Panc1 (cell line): ENCODE measurements at regions not wholly inside any gene's neighbourhood (a gene's known extent, or its start where the extent isn't known, plus 50 kb on each side); places are given as distances from the start of the nearest gene placed in this dataset.

Experiments
- CTCF ChIP-seq: fragments of 450-650 bp; IDR thresholded peaks from 2 replicates; pipeline ENCODE4 v1.5.1; 2017; ENCODE audit warnings: mild to moderate bottlenecking
- POLR2AphosphoS5 ChIP-seq: IDR thresholded peaks from 2 replicates; pipeline ENCODE4 v1.6.1; 2012; ENCODE audit warnings: mild to moderate bottlenecking, low read depth, low read length, moderate library complexity
- REST ChIP-seq, 2 experiments: IDR thresholded peaks; 2 replicates each; pipeline ENCODE4 v1.6.1; 2011 to 2012; ENCODE audit warnings: low read depth in 2 of 2, control low read depth in 1 of 2, low read length in 1 of 2, mild to moderate bottlenecking in 1 of 2, moderate library complexity in 1 of 2; ENCODE audit not compliant: insufficient read depth in 1 of 2
- TCF7L2 ChIP-seq: IDR thresholded peaks from 2 replicates; pipeline ENCODE4 v1.6.1; 2011; ENCODE audit warnings: mild to moderate bottlenecking, low read depth, low read length, inconsistent platforms

GRCh38 chr12:75748136-75748535 is 236.7 kb upstream of the KRR1 start:
- TF ChIP-seq POLR2AphosphoS5, result no peak
- no peak for TF ChIP-seq CTCF
- TF ChIP-seq REST (IDR thresholded peaks at IDR 0.05; ENCODE audit: insufficient read depth in 1 of 2, low read depth in 2 of 2, low read length in 1 of 2), result no peak
- no peak for TF ChIP-seq TCF7L2
